NCI-H1092 (cell line): ENCODE measurements at regions not wholly inside any gene's neighbourhood (a gene's known extent, or its start where the extent isn't known, plus 50 kb on each side); places are given as distances from the start of the nearest gene placed in this dataset.
A peak's percentile ranks its signal among the peaks of the same experiment; 100 is the strongest.

Experiments
- DNase-seq: peaks from one replicate; lab custom pipeline; 2025; lab: John Stamatoyannopoulos, UW

DNA sequence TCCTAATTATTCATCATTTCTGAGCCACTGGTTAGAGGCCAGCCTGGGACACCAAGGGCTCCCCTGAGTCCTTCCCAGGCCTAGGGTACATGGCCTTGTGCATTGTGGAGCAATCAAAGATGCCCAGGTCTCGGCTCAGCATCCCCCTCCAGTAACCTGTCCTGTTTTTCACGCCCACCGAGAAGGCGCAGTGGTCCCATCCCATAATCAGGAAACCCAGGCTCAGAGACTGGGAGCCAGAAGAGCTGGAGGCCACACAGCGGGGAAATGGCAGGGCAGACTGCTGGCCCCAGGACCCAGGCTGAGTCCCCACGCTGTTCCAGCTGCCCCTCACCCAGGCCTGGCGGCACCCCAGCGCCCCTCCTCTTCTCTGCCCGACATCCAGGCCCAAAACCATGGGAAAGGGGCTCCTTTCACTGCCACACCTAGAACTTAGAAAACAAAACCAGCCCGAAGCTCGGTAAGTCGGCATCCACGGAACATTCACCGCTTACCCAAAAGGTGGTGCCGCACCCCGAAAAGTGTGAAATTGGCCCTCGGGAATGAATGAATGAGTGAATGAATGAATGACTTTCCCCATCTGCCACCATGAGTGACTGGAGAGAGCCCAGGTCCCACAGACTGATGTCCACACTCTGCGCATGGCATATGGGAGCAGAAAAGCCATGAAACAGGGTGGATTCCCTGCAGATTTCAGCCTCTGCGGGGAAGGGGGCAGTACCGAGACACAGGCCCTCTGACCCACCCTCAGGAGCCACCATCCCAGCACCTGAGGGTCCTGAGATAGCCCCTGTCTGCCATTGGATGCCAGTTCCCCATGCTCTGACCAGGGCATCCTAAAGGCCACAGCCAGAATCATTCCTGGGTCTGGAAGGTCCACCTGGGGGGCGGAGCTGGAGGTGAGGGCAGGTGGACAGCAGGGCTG is 132.5 kb downstream of the OLFM1 start:
- DNase-seq = no peak

DNA sequence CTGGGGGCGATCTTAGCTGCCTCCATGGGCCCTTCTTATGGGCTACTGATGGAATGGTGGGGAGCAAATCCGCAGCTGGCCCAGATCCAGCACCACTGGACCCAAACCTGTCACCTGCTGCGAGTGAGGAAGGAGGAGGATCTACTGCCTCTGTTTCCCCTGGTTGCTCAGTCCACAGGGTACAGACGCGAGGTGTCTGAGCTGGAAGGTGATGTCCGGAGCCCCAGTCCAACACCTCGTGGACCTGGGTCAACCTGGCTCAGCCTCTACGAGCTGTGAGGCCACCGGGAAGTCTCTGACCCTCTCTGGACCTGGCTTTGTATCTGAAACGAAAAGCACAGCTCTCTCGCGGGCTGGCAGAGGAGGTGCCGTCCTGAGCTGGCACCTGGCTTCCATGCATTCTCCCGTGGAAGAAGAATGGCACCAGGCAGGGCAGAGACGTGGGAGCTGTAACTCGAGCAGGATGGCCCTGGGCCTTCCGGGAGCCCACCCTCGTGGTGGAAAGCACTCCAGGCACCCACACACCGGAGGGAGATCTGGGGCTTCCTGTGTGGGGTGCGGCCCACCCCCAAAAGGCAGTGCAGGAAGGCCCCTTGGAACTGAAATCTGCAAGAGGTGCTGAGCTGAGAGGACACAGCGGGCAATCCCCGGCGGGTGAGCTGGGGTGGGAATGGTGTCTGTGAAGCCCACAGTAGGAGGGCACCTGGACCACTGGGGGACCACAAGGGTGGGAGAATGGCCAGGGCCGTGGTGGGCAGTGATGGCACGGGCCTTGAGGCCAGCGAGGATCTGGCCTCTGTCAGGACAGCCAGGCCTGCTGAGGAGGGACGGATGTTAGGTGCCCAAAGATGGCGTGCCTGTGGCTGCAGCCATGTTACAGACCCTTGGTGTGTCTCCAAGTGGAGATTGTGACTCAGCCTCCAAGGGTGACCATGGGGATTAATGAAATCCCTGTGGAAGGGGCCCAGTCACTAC is 133.4 kb downstream of the OLFM1 start:
- no peak for DNase-seq

DNA sequence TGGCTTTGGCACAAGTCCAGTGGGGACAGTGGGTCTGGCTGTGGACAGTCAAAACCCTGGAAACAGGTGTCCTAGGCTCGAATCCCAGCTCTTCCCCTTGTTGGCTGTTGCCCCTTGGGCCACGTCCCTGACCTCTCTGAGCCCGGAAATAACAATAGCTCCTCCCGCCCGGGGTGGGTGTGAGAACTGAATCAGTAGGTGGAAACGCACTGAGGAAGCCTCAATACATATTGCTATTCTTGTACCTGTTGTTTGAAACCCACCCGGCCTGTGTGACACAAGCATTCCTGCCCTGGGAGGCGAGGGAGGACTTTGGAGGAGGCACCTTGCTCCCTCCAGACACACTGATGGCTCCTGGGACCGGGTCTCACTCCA is 134.1 kb downstream of the OLFM1 start:
- DNase-seq = no peak

DNA sequence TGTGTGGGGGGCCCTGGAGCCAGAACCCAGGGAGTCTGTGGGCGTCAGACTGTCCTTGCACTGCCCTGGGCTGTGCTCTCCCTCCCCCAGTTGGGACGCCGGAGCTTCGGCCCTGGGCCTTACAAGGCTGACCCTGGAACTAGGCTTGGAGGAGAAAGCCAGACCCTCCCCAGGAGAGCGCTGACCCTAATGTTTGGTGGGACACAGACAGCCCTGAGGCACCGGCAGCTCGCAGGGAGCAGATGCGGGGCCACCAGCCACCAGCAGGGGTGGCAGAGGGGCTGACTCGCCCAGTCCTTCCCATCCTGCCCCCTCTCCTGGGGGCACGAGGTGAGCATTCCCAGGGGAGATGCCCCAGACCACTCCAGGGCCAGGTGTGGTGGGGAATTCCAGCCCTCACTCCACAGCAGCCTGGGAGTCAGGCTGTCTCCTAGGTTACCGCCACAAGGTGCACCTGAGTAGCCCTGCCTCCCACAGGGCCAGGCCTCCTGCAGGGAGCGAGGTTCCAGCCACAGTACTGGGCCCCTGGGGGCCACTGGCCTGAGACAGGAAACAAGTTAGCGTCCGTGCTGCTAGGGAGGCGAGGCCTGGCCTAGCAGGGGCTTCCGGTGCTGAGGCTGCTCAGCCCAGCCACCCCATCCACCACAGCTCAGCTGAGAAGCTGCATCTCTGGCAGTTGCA is 134.6 kb downstream of the OLFM1 start:
- DNase-seq = no peak

DNA sequence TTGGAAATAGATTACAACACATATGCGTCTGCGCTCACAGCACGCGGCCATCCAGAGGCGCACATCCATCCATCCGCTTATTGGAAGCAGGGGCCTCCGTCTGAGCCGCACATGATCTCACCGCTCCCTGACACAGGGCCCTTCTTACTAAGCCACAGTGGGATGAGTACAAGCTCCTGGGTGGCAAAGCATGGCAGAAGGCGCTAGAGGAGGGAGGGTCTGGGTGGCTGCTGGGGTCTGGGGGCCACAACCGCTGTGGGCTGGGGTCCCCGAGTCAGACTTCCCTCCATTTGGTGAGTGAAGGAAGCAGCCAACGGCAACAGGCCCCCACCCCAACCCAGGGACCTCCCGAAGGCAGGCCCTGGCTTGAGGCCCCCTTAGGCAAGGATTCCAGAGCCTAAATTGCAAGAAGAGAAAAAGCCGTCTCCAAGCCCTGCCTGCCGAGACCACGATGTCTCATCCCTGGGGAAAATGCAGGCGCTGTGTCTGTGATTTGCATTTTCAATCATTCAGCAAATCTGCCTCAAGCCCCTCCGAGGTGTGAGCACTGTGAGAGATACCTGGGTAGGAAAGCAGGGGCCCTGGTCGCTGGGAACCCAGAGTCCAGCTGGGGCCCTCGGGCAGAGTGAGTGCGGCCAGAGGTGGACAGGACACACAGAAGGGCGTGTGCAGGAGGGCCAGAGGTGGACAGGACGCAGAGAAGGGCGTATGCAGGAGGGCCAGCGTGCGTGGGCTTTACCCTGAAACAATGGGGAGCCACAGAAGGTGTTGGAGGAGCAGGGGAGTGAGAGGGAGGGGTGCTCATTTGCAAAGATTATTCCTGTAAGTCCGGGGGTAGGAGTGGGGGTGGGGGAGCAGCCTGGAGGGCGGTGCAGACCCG is 135.7 kb downstream of the OLFM1 start:
- DNase-seq = no peak

DNA sequence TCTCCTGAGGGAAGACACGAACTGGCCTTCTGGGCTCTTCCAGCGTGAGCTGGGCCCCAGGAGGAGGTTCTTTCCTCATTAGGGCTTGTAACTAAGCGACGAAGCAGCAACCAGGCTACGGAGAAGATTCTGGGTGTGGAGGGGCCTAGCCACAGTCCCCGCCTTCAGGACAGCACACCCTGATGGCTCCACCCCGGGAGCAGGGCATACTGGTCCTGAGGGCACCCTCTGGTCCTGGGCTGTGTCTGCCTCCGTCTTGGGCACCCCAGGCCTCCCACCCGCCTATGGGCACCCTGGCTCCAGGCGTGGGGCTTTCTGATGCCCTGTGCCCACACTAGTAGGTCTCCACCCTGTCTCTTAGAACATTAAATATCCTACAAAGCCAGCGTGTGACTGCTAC is 136.4 kb downstream of the OLFM1 start:
- no peak for DNase-seq

DNA sequence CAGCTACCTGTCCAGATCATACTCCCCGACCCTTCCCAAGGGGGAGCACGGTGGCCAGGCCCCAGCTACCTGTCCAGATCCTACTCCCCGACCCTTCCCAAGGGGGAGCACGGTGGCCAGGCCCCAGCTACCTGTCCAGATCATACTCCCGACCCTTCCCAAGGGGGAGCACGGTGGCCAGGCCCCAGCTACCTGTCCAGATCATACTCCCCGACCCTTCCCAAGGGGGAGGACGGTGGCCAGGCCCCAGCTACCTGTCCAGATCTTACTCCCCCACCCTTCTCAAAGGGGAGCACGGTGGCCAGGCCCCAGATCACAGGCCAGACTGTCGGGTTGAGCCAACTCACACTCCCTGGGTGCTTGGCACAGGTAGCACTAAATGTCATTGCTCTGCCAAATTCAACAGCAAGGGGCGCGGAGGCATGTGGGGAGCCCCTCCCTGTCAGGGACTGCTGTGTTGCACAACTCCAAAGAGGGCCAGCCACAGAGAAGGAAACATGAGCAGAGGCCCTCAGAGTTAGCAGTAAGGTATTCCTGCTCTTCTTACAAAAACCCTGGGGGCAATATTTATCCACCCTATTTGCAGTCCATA is 136.9 kb downstream of the OLFM1 start:
- DNase-seq = no peak

DNA sequence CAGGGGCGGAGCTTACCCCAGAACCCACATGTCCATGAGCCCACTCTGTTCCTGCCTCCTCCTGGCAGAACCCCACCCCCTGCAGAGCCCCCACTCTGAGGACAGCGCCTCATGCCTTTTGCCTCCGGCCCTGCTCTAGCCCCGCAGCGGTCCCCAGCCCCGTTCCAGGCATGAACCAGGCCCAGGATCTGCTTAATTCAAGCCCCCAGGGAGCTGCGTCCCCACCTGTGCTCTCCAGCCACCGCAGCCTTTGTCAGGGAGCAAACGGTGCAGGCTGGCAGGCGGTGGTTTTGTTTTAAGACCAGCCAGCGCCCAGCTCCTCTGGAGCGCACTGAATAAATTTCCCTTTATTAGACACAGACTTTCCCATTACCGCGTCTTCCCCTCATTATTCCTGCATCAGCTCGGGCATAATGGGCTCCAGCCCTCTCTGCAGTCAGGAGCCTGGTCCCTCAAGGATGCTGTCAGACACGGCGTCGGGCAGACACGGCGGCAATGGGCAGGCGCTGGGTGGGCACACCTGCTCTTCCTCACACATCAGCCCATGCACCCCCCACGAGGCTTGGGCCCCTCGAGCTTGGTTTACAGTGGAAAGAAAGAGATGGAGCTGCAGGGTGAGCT is 137.6 kb downstream of the OLFM1 start:
- DNase-seq = peak; percentile 51

DNA sequence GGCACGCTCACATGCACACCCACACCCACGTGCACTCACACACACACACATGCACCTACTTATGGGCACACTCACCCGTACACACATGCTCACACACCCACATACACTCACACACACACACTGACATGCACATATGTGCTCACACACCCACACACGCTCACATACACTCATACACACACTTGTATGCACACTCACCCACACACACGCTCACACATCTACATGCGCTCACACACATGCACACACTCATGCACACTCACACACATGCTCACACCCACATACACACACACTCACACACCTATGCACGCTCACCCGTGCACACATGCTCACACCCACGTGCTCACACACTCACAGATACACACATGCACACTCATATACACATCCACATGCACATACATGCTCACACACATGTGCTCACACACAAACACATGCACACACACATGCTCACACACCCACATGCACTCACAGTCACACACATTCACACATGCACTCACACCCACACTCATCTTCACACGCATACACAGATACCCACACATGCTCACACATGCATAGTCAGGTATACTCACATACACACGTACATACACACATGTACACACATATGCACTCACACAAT is 138.3 kb downstream of the OLFM1 start:
- DNase-seq = no peak

DNA sequence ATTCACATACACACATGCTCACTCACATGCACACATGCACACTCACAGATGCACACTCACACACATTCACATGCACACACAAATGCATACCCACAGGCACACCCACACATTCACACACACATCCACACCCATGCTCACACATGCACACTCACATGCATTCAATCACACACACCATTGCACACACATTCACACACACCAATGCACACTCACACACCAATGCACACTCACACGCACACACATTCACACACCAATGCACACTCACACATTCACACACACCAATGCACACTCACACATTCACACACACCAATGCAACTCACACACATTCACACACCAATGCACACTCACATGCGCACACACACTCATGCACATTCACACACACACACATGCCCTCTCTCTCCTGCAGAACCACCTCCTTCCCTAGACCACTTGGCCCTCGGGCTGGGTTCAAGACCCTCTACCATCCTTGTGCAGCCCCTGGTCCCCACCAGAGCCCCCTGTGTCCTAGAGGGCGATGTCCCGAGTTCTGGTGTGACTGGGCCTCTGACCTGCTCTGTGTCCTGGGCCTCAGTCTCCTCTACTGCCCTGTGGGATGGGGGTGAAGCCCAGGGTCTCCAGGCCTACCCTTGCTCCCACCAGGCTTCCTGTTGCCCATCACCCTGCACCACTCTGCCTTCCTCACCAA is 139.0 kb downstream of the OLFM1 start:
- DNase-seq = no peak

DNA sequence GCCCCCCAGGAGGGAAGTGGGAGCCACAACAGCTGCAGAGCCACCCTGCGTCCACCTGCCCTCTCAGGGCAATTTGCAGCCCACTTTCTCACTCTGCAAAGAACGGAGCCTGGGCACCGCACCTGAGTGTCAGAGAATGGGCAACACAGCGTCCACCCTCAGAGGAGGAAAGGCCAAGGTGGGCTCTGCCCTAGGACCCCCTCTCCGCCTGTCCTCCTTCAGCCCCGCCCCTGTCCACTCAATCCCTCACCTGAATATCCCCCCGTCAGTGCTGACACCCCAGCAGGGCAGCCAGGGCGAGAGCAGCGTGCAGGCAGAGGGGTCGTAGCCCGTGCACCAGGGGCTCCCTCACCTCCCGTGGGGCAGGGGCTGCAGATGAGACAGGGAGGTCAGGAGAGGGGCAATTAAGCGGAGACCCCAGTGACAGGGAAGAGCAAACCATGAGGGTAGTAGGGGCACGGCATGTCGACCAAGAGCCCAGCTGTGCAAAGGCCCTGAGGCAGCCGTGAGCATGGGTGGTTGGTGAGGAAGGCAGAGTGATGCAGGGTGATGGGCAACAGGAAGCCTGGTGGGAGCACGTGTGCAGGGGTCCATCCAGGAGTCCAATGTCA is 140.3 kb downstream of the OLFM1 start:
- DNase-seq = no peak

DNA sequence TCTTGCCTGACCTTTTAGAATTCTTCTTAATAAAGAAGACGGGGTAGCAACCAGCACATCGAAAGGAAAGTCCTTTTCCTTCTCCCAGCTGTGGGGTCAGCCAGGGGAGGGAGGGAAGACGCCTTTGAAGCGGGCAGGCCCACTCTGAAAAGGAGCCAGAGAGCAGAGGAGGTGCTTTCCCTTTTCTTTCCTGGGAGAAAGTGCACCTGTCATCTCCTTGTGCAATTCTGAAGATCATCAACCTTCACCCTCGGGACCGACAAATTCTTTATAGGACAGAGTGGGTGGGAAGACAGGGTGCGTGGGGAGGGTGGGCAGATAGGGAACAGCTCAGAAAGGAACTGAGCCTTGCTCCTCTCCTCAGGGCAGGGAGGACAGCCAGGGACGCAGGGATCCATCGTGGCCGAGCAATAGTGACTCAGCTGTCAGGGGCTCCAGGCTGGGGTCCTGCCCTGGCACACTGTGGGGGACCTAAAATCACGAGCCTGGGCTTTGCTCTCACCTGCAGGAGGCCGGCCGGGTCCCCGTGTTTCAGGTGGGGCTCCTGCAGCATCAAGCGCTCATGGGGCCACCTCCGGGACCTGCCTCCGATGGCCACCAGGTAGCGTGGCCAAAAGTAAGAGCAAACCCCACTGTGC is 141.0 kb downstream of the OLFM1 start:
- DNase-seq = no peak

DNA sequence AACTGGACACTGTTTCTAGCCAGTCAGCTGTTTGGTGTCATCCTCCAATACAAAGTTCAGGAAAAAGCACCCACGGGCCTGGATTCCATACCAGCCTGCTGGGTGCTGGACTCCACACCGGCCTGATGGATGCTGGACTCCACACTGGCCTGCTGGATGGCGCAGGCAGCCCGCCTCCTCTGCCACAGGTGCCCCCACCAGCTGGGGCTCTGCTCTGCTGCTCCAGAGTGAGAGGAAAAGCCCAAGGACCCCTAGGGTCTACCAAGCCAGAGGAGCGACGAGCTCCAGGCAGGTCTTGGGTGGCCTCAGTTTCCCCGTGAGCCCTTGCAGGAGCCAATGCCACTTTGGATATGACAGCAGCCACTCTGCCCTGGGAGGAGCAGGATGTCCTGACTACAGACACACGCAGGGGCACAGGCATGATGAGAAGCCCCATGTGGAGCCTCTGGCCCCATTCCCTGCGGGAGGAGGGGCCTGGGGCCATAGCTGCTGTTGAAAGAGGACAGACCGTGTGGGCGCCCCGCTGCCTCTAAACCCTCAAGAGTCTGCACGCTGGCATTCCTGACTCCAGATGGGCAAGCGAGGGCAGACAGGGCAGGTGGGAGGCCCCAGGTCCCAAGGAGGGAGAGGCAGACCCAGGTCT is 141.6 kb downstream of the OLFM1 start:
- DNase-seq = no peak

DNA sequence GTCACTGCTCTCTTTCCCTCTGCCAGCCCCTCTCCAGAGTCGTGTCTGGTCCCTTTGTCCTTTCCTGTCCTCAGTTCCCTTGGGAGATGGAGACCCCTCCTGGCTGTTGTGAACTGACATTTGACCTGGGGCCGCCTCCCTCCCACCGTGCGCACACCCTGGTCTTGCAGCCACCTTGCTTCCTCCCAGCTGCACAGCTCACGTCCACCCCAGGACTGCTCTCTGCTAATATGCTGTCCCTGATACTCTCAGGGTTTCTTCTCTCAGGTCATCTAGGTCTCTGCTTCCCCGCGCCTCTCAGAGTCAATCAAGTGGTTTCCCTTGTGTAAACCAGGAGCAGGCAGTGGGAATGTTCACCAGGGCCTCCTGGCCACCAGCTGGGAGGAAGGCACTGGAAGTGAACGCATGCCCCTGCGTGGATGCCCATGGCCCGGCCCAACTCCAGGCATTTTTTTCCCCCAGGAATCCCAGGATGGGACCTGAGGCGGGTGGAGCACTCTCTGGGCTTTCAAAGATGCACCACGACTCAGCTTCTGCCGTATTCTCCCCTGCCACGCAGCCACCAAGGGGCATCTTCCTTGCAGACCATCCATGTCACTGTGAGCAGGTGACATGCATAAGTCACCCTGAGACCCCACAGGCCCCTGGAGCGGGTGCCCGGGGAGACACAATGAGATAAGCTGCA is 142.4 kb downstream of the OLFM1 start:
- no peak for DNase-seq

DNA sequence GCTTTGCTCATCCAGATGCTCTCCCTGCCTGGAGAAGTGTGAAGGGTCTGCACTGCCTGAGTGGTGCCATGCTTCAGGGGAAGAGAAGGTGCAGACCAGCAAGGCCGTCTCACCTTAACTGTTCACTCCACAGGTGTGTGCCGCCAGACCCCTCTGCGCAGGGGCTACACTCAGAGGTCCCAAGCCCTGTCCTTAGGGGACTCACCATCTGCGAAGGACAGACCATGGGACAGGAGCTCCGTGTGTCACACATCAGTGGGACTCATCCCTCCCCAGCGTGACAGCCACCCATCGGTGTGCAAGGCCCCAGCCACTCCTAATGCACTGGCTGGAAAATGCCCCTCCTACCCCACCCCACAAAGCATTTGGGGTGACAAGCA is 142.9 kb downstream of the OLFM1 start:
- no peak for DNase-seq

DNA sequence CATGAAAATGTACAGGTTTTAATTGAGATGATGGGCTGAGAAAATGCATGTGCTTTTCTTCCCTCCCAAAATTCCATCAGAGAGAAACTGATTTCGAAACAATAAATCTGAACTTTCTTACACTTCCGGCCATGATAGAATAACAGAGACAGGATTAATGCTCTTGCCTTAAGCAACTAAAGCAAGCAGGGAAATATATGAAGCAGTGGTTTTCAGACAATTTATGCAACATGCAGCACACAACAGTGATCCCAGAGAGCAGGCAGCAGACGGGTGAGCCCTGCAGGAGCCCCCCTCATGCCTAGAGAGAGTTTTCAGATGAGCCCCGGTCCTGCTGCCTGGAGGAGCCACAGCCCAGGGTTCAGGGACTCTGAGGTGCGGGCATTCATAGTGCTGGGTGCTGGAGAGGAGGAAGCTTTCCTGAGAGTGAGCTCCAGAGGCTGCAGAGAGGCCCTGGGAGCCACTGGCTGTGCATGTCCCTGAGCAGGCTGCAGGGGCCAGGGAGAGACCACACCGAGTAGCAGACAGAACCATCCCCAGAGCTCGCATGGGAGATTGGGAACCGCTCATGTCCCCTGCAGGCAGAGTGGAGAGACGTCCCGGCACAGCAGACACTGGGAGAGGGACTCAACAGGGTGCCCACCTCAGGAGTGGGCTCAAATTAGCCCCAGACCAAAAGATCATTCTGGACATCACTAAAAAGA is 143.5 kb downstream of the OLFM1 start:
- no peak for DNase-seq
